Astrocyte (in vitro differentiated cells and primary cell): ENCODE measurements at regions not wholly inside any gene's neighbourhood (a gene's known extent, or its start where the extent isn't known, plus 50 kb on each side); places are given as distances from the start of the nearest gene placed in this dataset.

ENCODE experiments used
- DNase-seq: peaks from one replicate; pipeline ENCODE4 v3.0.0-alpha.2; 2010; ENCODE audit warnings: low read depth
- FAIRE-seq: peaks from 2 replicates; lab custom pipeline; 2011; peaks lifted over from hg19 to GRCh38; lab: Jason Lieb, UNC
- H2AFZ ChIP-seq: 2 replicates; pipeline ENCODE4 v1.6.0; 2012; ENCODE audit warnings: low read depth, low read length, inconsistent platforms
- H3K27ac ChIP-seq: 2 replicates; pipeline ENCODE4 v1.5.1; 2011; ENCODE audit warnings: low read depth, low read length, inconsistent platforms
- H3K27me3 ChIP-seq: 2 replicates; pipeline ENCODE4 v1.6.0; 2011; ENCODE audit warnings: low read length, inconsistent platforms; ENCODE audit not compliant: insufficient read depth
- H3K36me3 ChIP-seq: 2 replicates; pipeline ENCODE4 v1.5.1; 2011; ENCODE audit warnings: low read length, inconsistent platforms; ENCODE audit not compliant: insufficient read depth
- H3K4me1 ChIP-seq: 2 replicates; pipeline ENCODE4 v1.5.1; 2011; ENCODE audit warnings: low read length, inconsistent platforms; ENCODE audit not compliant: insufficient read depth
- H3K4me2 ChIP-seq: 2 replicates; pipeline ENCODE4 v1.6.0; 2012; ENCODE audit warnings: low read length, inconsistent platforms
- H3K4me3 ChIP-seq: 2 replicates; pipeline ENCODE4 v1.5.1; 2011; ENCODE audit warnings: low read depth, mild to moderate bottlenecking, low read length, inconsistent platforms; ENCODE audit not compliant: insufficient read depth
- H3K79me2 ChIP-seq: 2 replicates; pipeline ENCODE4 v1.6.0; 2012; ENCODE audit warnings: mild to moderate bottlenecking, low read length, inconsistent platforms; ENCODE audit not compliant: insufficient read depth
- H3K9ac ChIP-seq: 2 replicates; pipeline ENCODE4 v1.6.0; 2012; ENCODE audit warnings: mild to moderate bottlenecking, low read length, inconsistent platforms
- H3K9me3 ChIP-seq: 2 replicates; pipeline ENCODE4 v1.5.1; 2012; ENCODE audit warnings: low read depth, mild to moderate bottlenecking, low read length, inconsistent platforms; ENCODE audit not compliant: insufficient read depth
- H4K20me1 ChIP-seq: 2 replicates; pipeline ENCODE4 v1.6.0; 2012; ENCODE audit warnings: low read length, inconsistent platforms; ENCODE audit not compliant: insufficient read depth
- H3K27ac Mint-ChIP-seq: one replicate; pipeline ENCODE4 v1.8.0; 2021; ENCODE audit warnings: mild to moderate bottlenecking, mixed read lengths; ENCODE audit not compliant: unreplicated experiment
- H3K27me3 Mint-ChIP-seq: one replicate; pipeline ENCODE4 v1.8.0; 2021; ENCODE audit warnings: low read depth, mixed read lengths; ENCODE audit not compliant: unreplicated experiment
- H3K36me3 Mint-ChIP-seq: one replicate; pipeline ENCODE4 v1.8.0; 2021; ENCODE audit warnings: low read depth, mixed read lengths; ENCODE audit not compliant: unreplicated experiment
- H3K4me1 Mint-ChIP-seq: one replicate; pipeline ENCODE4 v1.8.0; 2021; ENCODE audit warnings: low read depth, mixed read lengths; ENCODE audit not compliant: unreplicated experiment
- H3K4me3 Mint-ChIP-seq: one replicate; pipeline ENCODE4 v1.8.0; 2021; ENCODE audit warnings: mild to moderate bottlenecking, moderate library complexity, mixed read lengths; ENCODE audit not compliant: unreplicated experiment
- H3K9me3 Mint-ChIP-seq: one replicate; pipeline ENCODE4 v1.8.0; 2021; ENCODE audit warnings: mild to moderate bottlenecking, mixed read lengths; ENCODE audit not compliant: unreplicated experiment
- CTCF ChIP-seq: IDR thresholded peaks from 2 replicates; pipeline ENCODE4 v1.5.1; 2011; ENCODE audit warnings: low read depth, mild to moderate bottlenecking, inconsistent platforms, low read length, moderate library complexity; ENCODE audit not compliant: insufficient read depth
- EZH2 ChIP-seq: IDR thresholded peaks from 2 replicates; pipeline ENCODE4 v1.6.1; 2012; ENCODE audit warnings: mild to moderate bottlenecking, low read length, inconsistent platforms; ENCODE audit not compliant: insufficient read depth

DNA sequence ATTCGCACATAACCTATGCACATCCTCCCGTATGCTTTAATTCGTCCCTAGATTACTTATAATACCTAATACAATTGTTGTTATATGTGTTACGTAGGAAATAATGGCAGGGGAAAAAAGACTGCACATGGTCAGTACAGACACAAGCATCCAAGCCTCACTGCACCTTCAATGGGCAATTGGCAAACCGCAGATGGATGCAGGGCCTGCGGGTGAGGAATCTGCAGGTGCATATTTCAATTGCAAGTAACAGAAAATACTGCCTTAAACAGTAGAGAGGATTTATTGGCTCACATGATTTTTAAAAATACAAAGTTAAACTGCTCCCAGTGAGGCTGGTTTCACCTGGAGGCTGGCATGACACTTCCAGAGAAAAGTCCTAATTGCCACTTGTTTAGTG is 142.1 kb upstream of the MLN start:
- Histone ChIP-seq H2AFZ (no peak overlapping the region), H3K4me1 (no peaks in the 10 kb centered on the region), H3K27me3 (peaks cover 14% of the 10 kb centered on the region), H3K27ac (no peak overlapping the region), H3K4me2 (no peak overlapping the region), H4K20me1 (no peaks in the 10 kb centered on the region), H3K9me3 (no peaks in the 10 kb centered on the region), H3K36me3 (no peaks in the 10 kb centered on the region), H3K79me2 (no peaks in the 10 kb centered on the region), H3K9ac (no peak overlapping the region), H3K4me3 (no peak overlapping the region)
- FAIRE-seq (no peak), DNase-seq (no peak)
- no peaks in the 10 kb centered on the region for H3K9me3 Mint-ChIP-seq
- peaks cover 68% of the 10 kb centered on the region for H3K27me3 Mint-ChIP-seq
- H3K4me3 Mint-ChIP-seq, result no peak overlapping the region
- no peaks in the 10 kb centered on the region for H3K36me3 Mint-ChIP-seq
- no peak for TF ChIP-seq CTCF
- TF ChIP-seq EZH2, result no peak
- no peak overlapping the region for H3K27ac Mint-ChIP-seq
- no peaks in the 10 kb centered on the region for H3K4me1 Mint-ChIP-seq

DNA sequence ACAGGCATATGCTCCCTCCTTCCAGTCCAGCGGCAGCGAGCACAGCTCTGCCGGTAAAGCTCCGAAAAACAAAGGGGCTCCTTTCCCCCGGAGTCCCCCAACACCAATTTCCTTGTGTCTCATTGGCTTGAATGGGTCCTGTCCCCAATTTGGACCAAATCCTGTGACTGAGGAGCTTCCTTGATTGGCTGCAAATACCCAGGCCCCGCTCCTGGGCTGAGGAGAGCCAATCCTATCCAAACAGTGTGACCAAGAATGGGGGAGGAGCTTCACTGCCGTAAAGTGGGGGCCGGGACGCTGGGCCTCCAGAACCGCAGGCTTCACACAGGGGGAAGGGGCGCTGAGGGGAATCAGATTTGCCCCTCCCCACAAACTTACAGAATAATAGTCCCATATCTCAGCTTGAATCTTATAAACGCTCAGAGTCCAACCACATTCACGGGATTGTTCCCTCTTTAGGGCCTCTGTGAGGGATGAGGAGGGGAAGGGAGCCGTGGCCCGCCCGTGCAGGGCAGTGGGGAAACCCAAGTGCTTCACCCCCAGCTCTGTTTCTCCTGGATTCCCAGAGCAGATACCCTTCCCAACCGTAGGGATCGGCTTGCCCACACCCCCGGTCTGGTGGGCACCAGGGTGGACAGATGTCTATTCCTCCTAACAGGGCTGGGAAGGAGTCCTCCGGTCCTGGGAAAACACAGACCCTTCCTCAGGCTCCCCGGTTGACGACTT is 141.0 kb upstream of the MLN start:
- peaks cover 71% of the 10 kb centered on the region for H3K27me3 Mint-ChIP-seq
- FAIRE-seq (no peak), DNase-seq (no peak)
- H3K79me2 ChIP-seq, result no peaks in the 10 kb centered on the region
- no peak overlapping the region for H3K4me3 Mint-ChIP-seq
- H3K27me3 ChIP-seq, result peaks cover 19% of the 10 kb centered on the region
- H3K9me3 Mint-ChIP-seq, result no peaks in the 10 kb centered on the region
- H2AFZ ChIP-seq, result no peak overlapping the region
- H3K4me1 ChIP-seq, result no peaks in the 10 kb centered on the region
- H3K9ac ChIP-seq, result no peak overlapping the region
- no peak for TF ChIP-seq EZH2
- no peaks in the 10 kb centered on the region for H4K20me1 ChIP-seq
- no peak overlapping the region for H3K27ac Mint-ChIP-seq
- H3K4me2 ChIP-seq, result no peak overlapping the region
- no peak overlapping the region for H3K27ac ChIP-seq
- H3K36me3 Mint-ChIP-seq, result no peaks in the 10 kb centered on the region
- H3K4me3 ChIP-seq, result no peak overlapping the region
- no peaks in the 10 kb centered on the region for H3K9me3 ChIP-seq
- H3K4me1 Mint-ChIP-seq, result no peaks in the 10 kb centered on the region
- H3K36me3 ChIP-seq, result no peaks in the 10 kb centered on the region

DNA sequence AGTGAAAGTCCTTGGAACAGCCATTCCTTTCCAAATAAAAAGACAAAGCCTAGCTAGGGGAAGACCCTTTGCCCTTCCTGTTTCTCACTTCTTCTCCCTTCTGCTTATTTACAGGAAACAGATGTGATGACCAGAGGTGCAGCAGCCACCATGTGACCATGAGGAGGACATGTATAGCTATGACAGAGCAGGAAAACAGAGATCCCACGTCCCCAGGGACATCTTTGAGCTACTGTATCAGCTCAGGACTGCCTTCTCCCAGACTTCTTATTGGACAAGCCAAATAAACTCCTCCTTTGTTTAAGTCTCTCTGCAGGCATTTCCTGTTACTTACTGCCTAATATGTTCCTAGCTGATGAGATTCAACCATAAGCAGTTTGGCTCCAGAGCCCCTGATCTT is 133.1 kb upstream of the MLN start:
- no peak overlapping the region for H3K4me3 ChIP-seq

More for the DNA sequence above, 133.1 kb upstream of the MLN start:
- H3K36me3 ChIP-seq, result no peaks in the 10 kb centered on the region
- no peaks in the 10 kb centered on the region for H4K20me1 ChIP-seq
- H3K9me3 ChIP-seq, result no peaks in the 10 kb centered on the region
- FAIRE-seq, result no peak
- peaks cover 65% of the 10 kb centered on the region for H3K27me3 Mint-ChIP-seq
- no peak overlapping the region for H2AFZ ChIP-seq
- H3K27me3 ChIP-seq, result peaks cover 43% of the 10 kb centered on the region
- peaks cover 5% of the 10 kb centered on the region for H3K9me3 Mint-ChIP-seq
- H3K4me1 ChIP-seq, result no peaks in the 10 kb centered on the region
- no peak for DNase-seq
- no peak overlapping the region for H3K27ac ChIP-seq
- no peaks in the 10 kb centered on the region for H3K79me2 ChIP-seq
- H3K27ac Mint-ChIP-seq, result no peak overlapping the region
- H3K4me1 Mint-ChIP-seq, result no peaks in the 10 kb centered on the region
- H3K9ac ChIP-seq, result no peak overlapping the region
- TF ChIP-seq CTCF (no peak), EZH2 (no peak)
- no peak overlapping the region for H3K4me2 ChIP-seq
- no peak overlapping the region for H3K4me3 Mint-ChIP-seq
- H3K36me3 Mint-ChIP-seq, result peaks cover under 1% of the 10 kb centered on the region
